Loucy (cell line): ENCODE measurements at regions not wholly inside any gene's neighbourhood (a gene's known extent, or its start where the extent isn't known, plus 50 kb on each side); places are given as distances from the start of the nearest gene placed in this dataset.

Experiments used
- CTCF ChIP-seq: fragments of 200-600 bp; sonication (generic); conservative IDR thresholded peaks from 2 replicates; pipeline ENCODE4 v1.5.1; 2014; ENCODE audit warnings: mild to moderate bottlenecking, antibody characterized with exemption, low read length
- EZH2phosphoT487 ChIP-seq: fragments of 200-600 bp; IDR thresholded peaks from 2 replicates; pipeline ENCODE4 v1.6.1; 2018; ENCODE audit warnings: antibody characterized with exemption, mild to moderate bottlenecking, moderate library complexity, borderline replicate concordance

- TF ChIP-seq CTCF = no peak
- no peak for TF ChIP-seq EZH2phosphoT487
Measured at GRCh38 chr13:39900106-39900750, 244.8 kb downstream of the COG6 start.
